Stimulated activated CD4-positive, alpha-beta T cell treated with anti-CD3 and anti-CD28 coated beads, Interleukin-12 subunit alpha, Interleukin-12 subunit beta, amount 100 ng/mL, for 4 hours (primary cell): ENCODE measurements at regions not wholly inside any gene's neighbourhood (a gene's known extent, or its start where the extent isn't known, plus 50 kb on each side); places are given as distances from the start of the nearest gene placed in this dataset.
"Not testable (repeated sequence)": the region's sequence is repeated elsewhere in the genome, so short reads cannot be mapped to it uniquely, and the experiment has no call there.

Experiments used
- DNase-seq: peaks from one replicate; pipeline ENCODE4 v3.0.0-alpha.2; 2020

- DNase-seq, result not testable (repeated sequence)
Observed at GRCh38 chr9:79500196-79500864, 71.4 kb upstream of the TLE4 start.

GRCh38 chr9:79501546-79501945 is 70.2 kb upstream of the TLE4 start:
- DNase-seq, result no peak

- DNase-seq, result no peak
Observed at GRCh38 chr9:79507801-79508200, 64.0 kb upstream of the TLE4 start.

GRCh38 chr9:79512251-79512650 is 59.5 kb upstream of the TLE4 start:
- no peak for DNase-seq
